Activated CD8-positive, alpha-beta memory T cell treated with anti-CD3 and anti-CD28 coated beads, Interleukin-2, amount 50 U/mL, for 4 hours (primary cell): ENCODE measurements at regions not wholly inside any gene's neighbourhood (a gene's known extent, or its start where the extent isn't known, plus 50 kb on each side); places are given as distances from the start of the nearest gene placed in this dataset.

Source experiments
- DNase-seq: peaks from one replicate; pipeline ENCODE4 v3.0.0-alpha.2; 2020

GRCh38 chr3:10555263-10555662 lies 49.9 kb upstream of the ATP2B2 start:
- no peak for DNase-seq

GRCh38 chr3:10556312-10556711 lies 50.9 kb upstream of the ATP2B2 start:
- DNase-seq = no peak

GRCh38 chr3:10557250-10557649 lies 51.9 kb upstream of the ATP2B2 start:
- DNase-seq = no peak

DNA sequence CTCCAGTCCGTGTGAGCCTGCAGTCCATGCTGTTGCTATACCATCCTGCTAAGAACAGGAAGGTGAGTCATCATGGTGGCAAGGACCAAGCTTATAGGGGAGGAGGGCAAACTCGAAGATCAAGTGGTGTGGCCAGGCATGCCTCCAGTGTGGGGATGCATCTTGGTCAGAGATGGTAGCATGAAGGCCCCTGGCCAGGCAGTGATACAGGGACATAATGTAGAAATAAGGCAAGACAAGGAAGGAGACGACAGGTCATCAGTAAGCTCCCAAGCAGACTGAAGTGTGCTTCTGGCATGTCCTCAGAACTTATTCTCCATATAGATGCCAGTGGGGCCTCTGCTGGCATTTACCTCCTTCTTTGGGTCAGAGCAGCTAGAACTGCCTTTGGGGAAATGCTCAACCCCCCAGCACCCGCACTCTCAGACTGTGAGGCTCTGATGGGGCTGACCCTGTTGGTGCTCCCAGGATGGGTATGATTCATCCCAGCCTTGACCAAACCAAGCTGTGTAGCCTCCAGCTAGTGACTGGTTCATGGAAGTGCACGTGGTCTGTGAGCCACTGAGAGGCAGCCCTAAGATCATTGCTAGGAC lies 52.5 kb upstream of the ATP2B2 start:
- no peak for DNase-seq

- DNase-seq = no peak
These were observed 53.4 kb upstream of the ATP2B2 start for GRCh38 chr3:10558736-10559135.

GRCh38 chr3:10560060-10560861 lies 54.9 kb upstream of the ATP2B2 start:
- DNase-seq = no peak

DNA sequence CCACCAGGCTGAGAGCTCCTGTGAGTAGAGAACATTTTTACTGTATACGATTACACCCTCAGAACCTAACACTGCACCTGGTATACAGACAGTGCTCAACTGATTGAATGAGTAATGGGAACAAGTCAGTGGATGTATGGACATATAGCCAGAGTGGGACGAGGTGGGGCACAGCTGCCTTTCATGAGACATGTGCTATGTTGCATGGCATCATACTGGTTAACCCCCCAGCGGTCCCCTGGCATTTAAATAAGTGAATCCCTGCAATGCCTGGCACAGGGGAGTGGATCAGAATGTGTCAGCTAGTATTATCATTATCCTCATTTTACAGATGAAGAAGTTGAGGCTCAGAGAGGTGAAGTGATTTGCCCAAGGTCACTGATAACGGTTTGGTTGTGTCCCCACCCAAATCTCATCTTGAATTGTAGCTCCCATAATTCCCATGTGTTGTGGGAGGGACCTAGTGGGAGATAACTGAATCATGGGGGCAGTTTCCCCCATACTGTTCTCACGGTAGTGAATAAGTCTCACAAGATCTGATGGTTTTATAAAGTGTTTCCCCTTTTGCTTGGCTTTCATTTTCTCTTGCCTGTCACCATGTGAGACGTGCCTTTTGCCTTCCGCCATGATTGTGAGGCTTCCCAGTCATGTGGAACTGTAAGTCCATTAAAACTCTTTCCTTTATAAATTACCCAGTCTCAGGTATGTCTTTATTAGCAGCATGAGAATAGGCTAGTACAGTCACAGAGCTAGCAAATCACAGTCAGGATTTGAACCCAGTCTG lies 56.0 kb upstream of the ATP2B2 start:
- no peak for DNase-seq

DNA sequence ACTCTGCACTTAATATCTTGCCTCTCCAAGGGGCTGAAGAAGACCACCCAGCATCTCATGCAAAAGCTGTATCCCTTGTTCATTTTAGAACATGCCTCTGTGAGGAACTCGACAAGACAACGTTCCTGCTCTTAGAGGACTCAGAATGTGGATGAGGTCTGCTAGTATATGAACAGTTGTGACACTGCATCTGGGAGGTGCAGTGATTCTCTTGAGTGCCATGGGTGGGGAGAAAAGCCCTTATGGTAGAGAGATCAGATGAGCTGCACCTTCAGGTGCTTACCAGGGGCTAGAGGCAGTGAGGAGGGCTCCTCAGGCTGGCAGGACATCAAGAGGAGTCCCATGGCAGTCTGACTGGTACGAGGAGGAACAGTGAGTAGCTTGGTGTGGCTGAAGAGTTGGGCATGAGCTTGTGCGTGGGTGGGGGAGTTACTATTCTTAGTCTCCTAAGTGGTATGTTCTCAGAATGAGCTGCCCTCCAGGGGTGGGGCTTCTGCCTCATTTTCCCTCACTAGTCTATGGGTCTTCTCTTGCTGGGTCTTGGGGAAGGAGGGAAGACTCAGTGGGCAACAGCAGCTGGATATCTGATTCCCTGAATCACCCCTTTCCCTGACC lies 56.7 kb upstream of the ATP2B2 start:
- no peak for DNase-seq

DNA sequence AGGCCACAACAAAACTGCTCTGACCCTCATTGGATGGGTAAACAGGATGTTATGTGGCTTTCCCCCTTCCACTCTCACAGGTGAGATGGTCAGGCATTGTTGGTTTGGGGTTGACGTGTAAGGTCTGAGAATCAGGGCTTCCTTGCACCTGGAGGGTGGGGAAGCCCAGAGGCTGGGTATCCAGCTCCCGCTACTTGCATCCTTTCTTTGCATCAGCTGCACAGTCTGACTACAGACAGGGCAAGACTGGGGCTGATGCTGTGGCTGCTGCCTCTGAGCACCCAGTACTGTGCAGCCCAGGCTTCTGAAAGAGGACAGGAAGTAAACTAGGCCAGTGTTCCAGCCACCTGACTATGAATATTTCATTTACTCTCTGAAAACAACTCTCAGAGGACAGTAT lies 58.0 kb upstream of the ATP2B2 start:
- no peak for DNase-seq

GRCh38 chr3:10565814-10566213 lies 60.4 kb upstream of the ATP2B2 start:
- no peak for DNase-seq

DNA sequence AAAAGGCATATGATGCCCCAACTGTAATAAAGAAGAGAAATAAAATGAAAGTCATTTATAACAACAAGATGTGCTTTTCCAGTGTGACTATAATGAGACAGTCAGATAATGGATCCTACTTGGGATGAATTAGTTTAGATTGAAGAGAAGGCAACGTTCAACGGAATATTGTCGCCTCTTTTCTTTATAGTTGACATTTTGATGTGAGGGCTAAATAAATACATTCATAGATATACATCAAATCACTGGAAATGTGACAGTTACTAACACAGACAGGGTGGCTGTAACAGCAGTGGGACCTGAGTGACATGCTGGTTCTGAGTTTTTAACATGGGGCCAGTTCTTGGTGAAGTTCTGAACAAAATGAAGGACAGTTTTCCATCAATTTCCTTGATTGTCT lies 61.1 kb upstream of the ATP2B2 start:
- DNase-seq = no peak

DNA sequence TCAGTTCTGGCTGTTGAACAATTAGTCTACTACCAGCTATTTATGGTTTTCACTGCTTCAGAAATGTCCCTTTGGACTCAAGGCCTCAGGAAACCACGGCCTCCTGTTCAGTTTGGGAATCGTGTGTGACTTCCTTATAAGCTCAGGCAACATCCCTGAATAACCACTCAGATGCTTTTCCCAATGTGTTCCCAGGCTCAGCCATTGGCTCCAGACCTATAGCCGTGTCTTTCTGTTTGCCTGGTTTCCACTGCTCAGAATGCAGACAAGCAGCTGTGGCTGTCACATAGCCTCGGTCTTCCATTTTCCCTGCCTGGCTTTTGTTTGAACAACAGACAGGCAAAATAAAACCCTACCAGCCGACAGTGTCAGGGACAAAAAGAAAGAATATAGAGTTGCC lies 63.2 kb upstream of the ATP2B2 start:
- no peak for DNase-seq

DNA sequence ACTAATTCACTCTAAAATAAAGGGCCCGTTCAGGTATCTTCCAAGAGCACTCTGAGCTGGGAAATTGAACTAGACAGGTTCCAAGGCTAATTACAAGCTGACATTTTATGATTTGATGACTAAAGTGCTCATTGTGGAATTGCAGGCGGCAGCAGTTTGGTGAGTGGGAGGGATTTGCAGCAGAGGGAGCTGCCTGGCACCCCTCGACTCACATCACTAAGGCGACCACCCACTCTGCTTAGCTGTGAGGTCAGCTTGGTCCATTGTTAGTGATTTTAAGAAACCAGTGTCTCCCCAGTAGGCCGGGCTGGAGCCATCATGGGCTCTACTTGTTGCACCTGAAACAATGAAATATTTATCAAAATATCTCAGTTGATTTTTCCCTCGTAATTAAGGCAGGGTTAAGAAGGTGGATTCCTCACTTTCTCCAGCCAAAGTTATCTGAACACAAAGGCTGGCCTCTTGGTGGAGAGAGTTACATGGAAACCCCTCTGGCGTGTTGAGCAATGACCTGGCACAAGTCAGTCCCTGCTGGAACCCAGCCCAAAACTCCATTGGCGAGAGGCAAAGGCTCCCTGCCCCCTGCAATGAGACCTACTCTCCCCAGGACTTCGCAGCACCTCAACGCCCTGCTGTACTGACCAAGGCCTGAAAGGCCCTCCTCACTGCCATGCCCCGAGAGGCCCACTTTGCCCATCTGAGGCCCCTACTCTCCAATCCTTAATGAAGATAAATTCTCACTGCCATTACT lies 65.0 kb upstream of the ATP2B2 start:
- no peak for DNase-seq

GRCh38 chr3:10574101-10574620 lies 68.8 kb upstream of the ATP2B2 start:
- no peak for DNase-seq

DNA sequence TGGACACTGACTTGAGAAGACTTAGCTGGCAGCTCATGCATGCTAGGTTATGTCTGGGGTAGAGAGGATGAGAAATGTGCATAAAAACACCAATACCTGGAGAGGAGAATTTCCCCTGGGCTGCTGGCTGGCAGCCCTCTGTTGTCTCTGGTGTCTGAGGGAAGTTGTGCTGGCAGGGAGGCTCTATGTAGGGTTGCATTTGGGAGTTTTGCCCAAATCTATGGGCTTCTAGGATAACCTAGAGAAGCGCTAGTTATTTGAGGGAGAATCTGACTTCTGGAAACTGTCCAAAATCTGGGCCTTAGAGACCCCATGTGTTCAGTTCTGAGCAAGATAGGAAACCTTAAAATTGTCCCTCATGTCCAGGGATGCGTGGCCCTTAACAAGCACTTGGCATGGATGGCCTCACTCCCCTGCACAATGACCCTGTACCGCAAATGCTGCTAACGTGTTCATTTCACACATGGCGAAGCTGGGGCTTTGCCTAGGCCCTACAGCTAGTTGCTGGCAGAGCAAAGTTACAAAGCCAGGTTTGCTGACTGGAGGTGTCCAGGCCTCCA lies 70.3 kb upstream of the ATP2B2 start:
- no peak for DNase-seq

DNA sequence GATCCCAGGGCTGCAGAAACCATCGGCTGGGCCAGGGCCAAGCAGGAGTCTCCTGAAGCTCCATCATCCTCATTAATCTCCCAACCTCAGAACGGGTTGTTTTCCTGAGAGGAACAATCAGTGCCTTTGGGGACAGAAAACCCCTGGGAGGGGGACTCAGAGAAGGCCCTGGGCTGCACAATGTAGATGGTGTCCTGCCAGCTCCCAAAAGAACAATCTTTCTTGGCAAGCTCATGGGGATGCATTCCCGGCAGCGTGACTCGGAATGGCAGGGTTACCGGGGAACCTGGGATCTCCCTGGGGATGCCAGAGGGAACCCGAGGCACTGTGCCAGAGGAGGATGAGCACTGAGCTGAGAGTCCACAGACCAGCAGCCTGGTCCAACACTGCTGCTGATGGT lies 72.1 kb upstream of the ATP2B2 start:
- DNase-seq = no peak

- DNase-seq = no peak
These were observed 75.0 kb upstream of the ATP2B2 start for GRCh38 chr3:10580426-10580825.

DNA sequence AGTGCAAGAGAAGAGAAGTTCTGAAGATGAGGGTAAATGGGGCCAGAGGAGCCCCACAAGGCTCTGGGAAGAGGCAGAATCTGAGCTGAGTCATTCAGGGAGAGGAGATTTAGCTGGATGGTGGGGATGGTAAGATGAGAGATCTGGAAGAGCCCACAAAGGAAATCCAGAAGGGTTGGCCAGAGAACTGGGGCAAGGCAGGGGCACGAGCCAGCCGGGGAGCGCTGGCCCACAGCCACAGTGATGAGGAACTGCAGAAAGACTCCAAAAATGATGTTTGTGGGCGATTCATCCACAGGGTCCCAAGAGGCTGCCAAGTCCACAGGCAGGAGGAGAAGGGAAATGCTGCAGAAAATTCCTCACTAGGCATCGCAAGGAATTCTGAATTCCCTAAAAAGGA lies 75.9 kb upstream of the ATP2B2 start:
- DNase-seq = no peak

GRCh38 chr3:10581716-10582115 lies 76.3 kb upstream of the ATP2B2 start:
- DNase-seq = no peak

DNA sequence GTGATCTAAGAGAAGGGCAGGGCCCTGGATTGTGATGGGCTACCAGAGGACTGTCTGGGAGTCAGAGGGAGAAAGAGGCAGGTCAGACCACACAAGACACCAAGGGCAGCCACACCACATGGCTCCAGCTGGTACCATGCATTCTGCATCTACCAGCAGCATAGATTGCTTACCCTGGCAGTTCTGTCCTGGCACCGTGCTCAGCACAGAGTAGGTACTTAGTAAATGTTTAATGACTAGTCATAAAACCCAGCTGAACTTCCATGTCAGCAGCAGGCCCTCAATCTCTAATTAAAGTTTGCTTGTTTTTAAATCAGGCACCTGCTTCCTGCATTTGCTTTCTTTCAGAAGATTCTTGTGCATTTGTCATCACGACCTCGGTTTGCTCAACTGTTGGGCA lies 77.3 kb upstream of the ATP2B2 start:
- no peak for DNase-seq

- DNase-seq = no peak
These were observed 78.7 kb upstream of the ATP2B2 start for GRCh38 chr3:10583798-10584708.
